Lower leg skin (tissue), 3 donors: ENCODE measurements at regions not wholly inside any gene's neighbourhood (a gene's known extent, or its start where the extent isn't known, plus 50 kb on each side); places are given as distances from the start of the nearest gene placed in this dataset.

Experiments
- CTCF ChIP-seq, 3 donors: fragments of 450-650 bp; IDR thresholded peaks; one replicate each; pipeline ENCODE4 v1.5.1; 2016; ENCODE audit warnings: antibody characterized with exemption in 3 of 3, mild to moderate bottlenecking in 3 of 3, moderate library complexity in 2 of 3
- POLR2A ChIP-seq, 2 donors: fragments of 450-650 bp; IDR thresholded peaks; one replicate each; pipeline ENCODE4 v1.6.1; 2016 to 2017; ENCODE audit warnings: antibody characterized with exemption in 2 of 2, mild to moderate bottlenecking in 1 of 2, moderate library complexity in 1 of 2

DNA sequence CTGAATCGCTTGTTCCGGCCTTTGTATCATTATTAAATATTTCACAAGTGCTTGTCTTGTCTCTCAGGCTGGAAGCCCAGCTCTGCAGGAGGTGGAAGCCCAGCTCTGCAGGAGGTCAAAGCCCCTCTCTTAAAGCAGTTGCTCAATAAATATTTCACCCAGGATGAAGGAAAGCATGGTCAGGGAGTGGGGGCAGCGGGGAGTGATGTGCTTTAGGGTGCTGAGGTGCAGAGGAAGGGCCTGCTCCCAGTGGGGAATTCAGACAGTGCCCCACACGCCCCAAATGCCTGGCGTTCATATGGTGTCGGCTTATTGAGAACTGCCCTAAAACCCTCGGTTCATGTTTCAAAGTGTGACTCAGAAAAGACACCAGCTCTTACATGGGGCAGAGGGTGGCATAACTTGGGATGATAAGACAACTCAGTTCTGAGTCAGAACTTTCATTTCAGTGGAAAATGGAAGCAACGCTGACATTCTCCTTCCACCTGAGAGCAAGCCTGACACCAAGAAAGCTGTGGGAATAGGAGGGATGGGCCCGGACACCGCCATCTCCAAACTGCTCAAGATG lies 114.3 kb upstream of the DAP start:
- no peak for TF ChIP-seq CTCF (IDR thresholded peaks at IDR 0.05)
- TF ChIP-seq POLR2A (IDR thresholded peaks at IDR 0.05), result no peak
